ENCODE measurements at regions not wholly inside any gene's neighbourhood (a gene's known extent, or its start where the extent isn't known, plus 50 kb on each side); places are given as distances from the start of the nearest gene placed in this dataset.
"Not testable (repeated sequence)": the region's sequence is repeated elsewhere in the genome, so short reads cannot be mapped to it uniquely, and the experiment has no call there.

- not testable (repeated sequence) for TF ChIP-seq ZNF274 (IDR thresholded peaks at IDR 0.05; ENCODE audit: low read depth, low read length); YY1 (IDR thresholded peaks at IDR 0.05; ENCODE audit: insufficient read depth, insufficient read length)
These were observed 541.9 kb downstream of the FOXD4L4 start for GRCh38 chr9:66278809-66279208.
